H9 (cell line): ENCODE measurements at regions not wholly inside any gene's neighbourhood (a gene's known extent, or its start where the extent isn't known, plus 50 kb on each side); places are given as distances from the start of the nearest gene placed in this dataset.

Source experiments
- DNase-seq: peaks from one replicate; pipeline ENCODE4 v3.0.0-alpha.2; 2017
- H2AFZ ChIP-seq: one replicate; pipeline ENCODE4 v1.6.1; 2013; ENCODE audit warnings: mild to moderate bottlenecking, low read length, control low read depth, moderate library complexity
- H2AK5ac ChIP-seq: 2 replicates; pipeline ENCODE4 v1.6.1; 2013; ENCODE audit warnings: low read length, control low read depth, mixed read lengths; ENCODE audit not compliant: insufficient read length
- H2BK120ac ChIP-seq: one replicate; pipeline ENCODE4 v1.6.1; 2013; ENCODE audit warnings: low read depth, mild to moderate bottlenecking, low read length, control low read depth, inconsistent platforms; ENCODE audit not compliant: poor library complexity, severe bottlenecking
- H2BK12ac ChIP-seq: 2 replicates; pipeline ENCODE4 v1.6.1; 2013; ENCODE audit warnings: low read length, control low read depth, mixed read lengths, low read depth; ENCODE audit not compliant: insufficient read length
- H2BK15ac ChIP-seq: 2 replicates; pipeline ENCODE4 v1.6.1; 2013; ENCODE audit warnings: low read depth, low read length, control low read depth
- H2BK20ac ChIP-seq: one replicate; pipeline ENCODE4 v1.6.1; 2013; ENCODE audit warnings: low read depth, mild to moderate bottlenecking, low read length, control low read depth, inconsistent platforms; ENCODE audit not compliant: poor library complexity, severe bottlenecking
- H2BK5ac ChIP-seq: 2 replicates; pipeline ENCODE4 v1.6.1; 2013; ENCODE audit warnings: low read length, control low read depth, mixed read lengths; ENCODE audit not compliant: insufficient read length
- H3K14ac ChIP-seq: 2 replicates; pipeline ENCODE4 v1.6.1; 2013; ENCODE audit warnings: low read length, control low read depth; ENCODE audit not compliant: insufficient read depth
- H3K18ac ChIP-seq: 2 replicates; pipeline ENCODE4 v1.6.1; 2013; ENCODE audit warnings: low read depth, mild to moderate bottlenecking, mixed read lengths, low read length, control low read depth; ENCODE audit not compliant: insufficient read length
- H3K23ac ChIP-seq: 2 replicates; pipeline ENCODE4 v1.6.1; 2013; ENCODE audit warnings: low read length, control low read depth, mixed read lengths, low read depth; ENCODE audit not compliant: insufficient read length
- H3K23me2 ChIP-seq: 2 replicates; pipeline ENCODE4 v1.6.1; 2013; ENCODE audit warnings: low read depth, mild to moderate bottlenecking, mixed read lengths, low read length, control low read depth; ENCODE audit not compliant: insufficient read length, poor library complexity, severe bottlenecking
- H3K27ac ChIP-seq: 2 replicates; pipeline ENCODE4 v1.5.1; 2013; ENCODE audit warnings: low read length, control low read depth, mixed read lengths, low read depth; ENCODE audit not compliant: insufficient read length
- H3K27me3 ChIP-seq: 2 replicates; pipeline ENCODE4 v1.6.1; 2013; ENCODE audit warnings: low read length, control low read depth, inconsistent platforms; ENCODE audit not compliant: insufficient read depth
- H3K4ac ChIP-seq: 2 replicates; pipeline ENCODE4 v1.6.1; 2013; ENCODE audit warnings: low read depth, mild to moderate bottlenecking, control low read depth, inconsistent platforms, low read length, moderate library complexity
- H3K4me1 ChIP-seq: 2 replicates; pipeline ENCODE4 v1.6.1; 2013; ENCODE audit warnings: low read length, control low read depth, inconsistent platforms; ENCODE audit not compliant: insufficient read depth
- H3K4me2 ChIP-seq: 2 replicates; pipeline ENCODE4 v1.6.1; 2013; ENCODE audit warnings: low read length, control low read depth, mixed read lengths; ENCODE audit not compliant: insufficient read length, insufficient read depth
- H3K56ac ChIP-seq: 2 replicates; pipeline ENCODE4 v1.6.1; 2013; ENCODE audit warnings: low read depth, mild to moderate bottlenecking, mixed read lengths, low read length, control low read depth; ENCODE audit not compliant: insufficient read length
- H3K79me1 ChIP-seq: 2 replicates; pipeline ENCODE4 v1.6.1; 2013; ENCODE audit warnings: low read depth, mild to moderate bottlenecking, moderate library complexity, low read length, control low read depth, inconsistent platforms; ENCODE audit not compliant: insufficient read depth, poor library complexity, severe bottlenecking
- H3K79me2 ChIP-seq: 2 replicates; pipeline ENCODE4 v1.6.1; 2013; ENCODE audit warnings: low read length, control low read depth, inconsistent platforms; ENCODE audit not compliant: insufficient read depth
- H3K9ac ChIP-seq: 2 replicates; pipeline ENCODE4 v1.6.1; 2013; ENCODE audit warnings: low read length, control low read depth, mixed read lengths; ENCODE audit not compliant: insufficient read length; ENCODE audit errors: extremely low read depth
- H3K9me3 ChIP-seq: one replicate; pipeline ENCODE4 v1.6.1; 2013; ENCODE audit warnings: low read depth, low read length, inconsistent platforms; ENCODE audit not compliant: control insufficient read depth
- H3T11ph ChIP-seq: one replicate; pipeline ENCODE4 v1.6.1; 2013; ENCODE audit warnings: mild to moderate bottlenecking, low read length, control low read depth, inconsistent platforms
- H4K20me1 ChIP-seq: one replicate; pipeline ENCODE4 v1.6.1; 2013; ENCODE audit not compliant: control insufficient read depth, insufficient read length, insufficient read depth
- H4K5ac ChIP-seq: 2 replicates; pipeline ENCODE4 v1.6.1; 2013; ENCODE audit warnings: low read depth, mild to moderate bottlenecking, mixed read lengths, low read length, control low read depth; ENCODE audit not compliant: insufficient read length
- H4K8ac ChIP-seq: replicated peaks from 2 replicates; pipeline ENCODE4 v1.6.1; 2013; ENCODE audit warnings: low read length, control low read depth, mixed read lengths, low read depth; ENCODE audit not compliant: insufficient read length
- H4K91ac ChIP-seq: 2 replicates; pipeline ENCODE4 v1.6.1; 2013; ENCODE audit warnings: low read depth, mild to moderate bottlenecking, moderate library complexity, mixed read lengths, low read length, control low read depth; ENCODE audit not compliant: insufficient read length
- H3K27ac Mint-ChIP-seq, 3 experiments: 2 replicates in 2 of 3; 3 replicates in 1 of 3; pipeline ENCODE4 v1.8.0; 2020 to 2021; ENCODE audit warnings: mixed read lengths in 3 of 3, mild to moderate bottlenecking in 1 of 3, moderate library complexity in 1 of 3
- H3K27me3 Mint-ChIP-seq: 2 replicates; pipeline ENCODE4 v1.8.0; 2021; ENCODE audit warnings: low read depth, mild to moderate bottlenecking, moderate library complexity, mixed read lengths
- H3K36me3 Mint-ChIP-seq, 3 experiments: 2 replicates in 2 of 3; 3 replicates in 1 of 3; pipeline ENCODE4 v1.8.0; 2020 to 2021; ENCODE audit warnings: low read depth in 3 of 3, mixed read lengths in 3 of 3; ENCODE audit not compliant: insufficient read depth in 1 of 3
- H3K4me1 Mint-ChIP-seq, 2 experiments: 2 replicates each; pipeline ENCODE4 v1.8.0; 2020; ENCODE audit warnings: mixed read lengths in 2 of 2
- H3K4me3 Mint-ChIP-seq, 2 experiments: 2 replicates in 1 of 2; 3 replicates in 1 of 2; pipeline ENCODE4 v1.8.0; 2020 to 2021; ENCODE audit warnings: mild to moderate bottlenecking in 2 of 2, mixed read lengths in 2 of 2, moderate library complexity in 1 of 2
- H3K9me3 Mint-ChIP-seq, 2 experiments: 2 replicates in 1 of 2; 3 replicates in 1 of 2; pipeline ENCODE4 v1.8.0; 2020; ENCODE audit warnings: mild to moderate bottlenecking in 2 of 2, mixed read lengths in 2 of 2, moderate library complexity in 1 of 2
- CTCF ChIP-seq: fragments of 200-600 bp; sonication (generic); conservative IDR thresholded peaks from 3 replicates; pipeline ENCODE4 v1.8.0; 2021; ENCODE audit warnings: antibody characterized with exemption, mild to moderate bottlenecking
- WGBS: extraction: QIAGEN DNeasy Blood & Tissue Kit; methylation state at CpG from one replicate; pipeline ENCODE4 v1.1.7; 2013; ENCODE audit warnings: missing lambda C conversion rate, low lambda C conversion rate, mixed read lengths; ENCODE audit not compliant: insufficient read length; ENCODE audit errors: extremely low coverage; 5-methylcytosine and 5-hydroxymethylcytosine counted together

GRCh38 chr4:144905286-144905685 is 192.7 kb downstream of the ANAPC10 start:
- H4K8ac ChIP-seq: no peak overlapping the region
- no peak overlapping the region for H4K91ac ChIP-seq
- H3K27me3 Mint-ChIP-seq: no peaks in the 10 kb centered on the region

More at GRCh38 chr4:144905286-144905685, 192.7 kb downstream of the ANAPC10 start:
- Histone ChIP-seq H2BK5ac (no peak overlapping the region), H3K23ac (no peak overlapping the region), H3K4ac (no peak overlapping the region), H3K4me1 (no peaks in the 10 kb centered on the region), H3K9me3 (no peaks in the 10 kb centered on the region), H3T11ph (no peak overlapping the region), H2AK5ac (no peak overlapping the region), H4K20me1 (no peaks in the 10 kb centered on the region), H2AFZ (no peak overlapping the region), H3K9ac (no peak overlapping the region), H3K27me3 (no peaks in the 10 kb centered on the region), H3K79me2 (no peaks in the 10 kb centered on the region), H2BK15ac (no peak overlapping the region), H3K27ac (no peak overlapping the region), H3K79me1 (no peaks in the 10 kb centered on the region), H3K56ac (no peak overlapping the region), H3K4me2 (no peak overlapping the region), H4K5ac (no peak overlapping the region), H2BK20ac (no peak overlapping the region), H3K18ac (no peak overlapping the region), H2BK12ac (no peak overlapping the region), H3K23me2 (no peaks in the 10 kb centered on the region), H2BK120ac (no peak overlapping the region), H3K14ac (no peak overlapping the region)
- Mint-ChIP-seq H3K4me3 (no peak overlapping the region), H3K27ac (no peak overlapping the region), H3K36me3 (no peaks in the 10 kb centered on the region), H3K9me3 (no peaks in the 10 kb centered on the region), H3K4me1 (no peaks in the 10 kb centered on the region)
- no peak for DNase-seq
- TF ChIP-seq CTCF: no peak
- no CpG with 5 or more reads among the region's 2 CpGs for WGBS
